Right lobe of liver (tissue), 6 donors: ENCODE measurements at regions not wholly inside any gene's neighbourhood (a gene's known extent, or its start where the extent isn't known, plus 50 kb on each side); places are given as distances from the start of the nearest gene placed in this dataset.
"Not testable (repeated sequence)": the region's sequence is repeated elsewhere in the genome, so short reads cannot be mapped to it uniquely, and the experiment has no call there.

Source experiments
- ATAC-seq, 4 donors: fragments of 200-7000 bp; cut with Tn5 transposase; one replicate each; pipeline ENCODE4 v1.9.1; 2020; ENCODE audit warnings: mild to moderate bottlenecking in 4 of 4, moderate library complexity in 4 of 4
- DNase-seq, 3 donors: peaks; one replicate each; pipeline ENCODE4 v3.0.0-alpha.2; 2020
- H3K27ac ChIP-seq, 3 donors: fragments of 200-600 bp; one replicate each; pipeline ENCODE4 v1.8.0; 2022
- H3K27me3 ChIP-seq, 2 donors: fragments of 200-600 bp; one replicate each; pipeline ENCODE4 v1.8.0; 2022
- H3K36me3 ChIP-seq, 4 donors: fragments of 200-600 bp; sonication (generic) in 1 of 4; one replicate each; pipeline versions ENCODE4 v1.5.1 to v1.8.0; 2017 to 2022; ENCODE audit warnings: control low read depth in 1 of 4
- H3K4me1 ChIP-seq, 4 donors: fragments of 200-600 bp; sonication (generic) in 1 of 4; one replicate each; pipeline versions ENCODE4 v1.5.1 to v1.8.0; 2017 to 2022; ENCODE audit warnings: control low read depth in 1 of 4
- H3K4me3 ChIP-seq, 3 donors: fragments of 200-600 bp; one replicate each; pipeline ENCODE4 v1.8.0; 2022
- H3K9me3 ChIP-seq, 4 donors: fragments of 200-600 bp; sonication (generic) in 1 of 4; one replicate each; pipeline versions ENCODE4 v1.5.1 to v1.8.0; 2017 to 2022; ENCODE audit warnings: control low read depth in 1 of 4
- POLR2A ChIP-seq: fragments of 450-650 bp; IDR thresholded peaks from one replicate; pipeline ENCODE4 v1.6.1; 2017; ENCODE audit warnings: antibody characterized with exemption, mild to moderate bottlenecking
- WGBS: methylation state at CpG from one replicate; pipeline ENCODE4 v1.1.6; 2018; ENCODE audit warnings: low coverage, low lambda C conversion rate; ENCODE audit not compliant: insufficient coverage; ENCODE audit errors: missing lambda C conversion rate; 5-methylcytosine and 5-hydroxymethylcytosine counted together
- intact Hi-C, 2 donors: fragments of 100-400 bp; cut with DNase I; formaldehyde crosslinking; loops; one replicate each; pipeline versions ENCODE4 v1.11.2 to v1.14.1; 2022
- TF ChIP-seq, protein P1 (sequence below), 4 donors: fragments of 200-600 bp in 3 of 4; fragments of 450-650 bp in 1 of 4; IDR thresholded peaks; one replicate each; pipeline versions ENCODE4 v1.5.1 to v1.8.0; 2016 to 2022; ENCODE audit warnings: antibody characterized with exemption in 4 of 4, mild to moderate bottlenecking in 2 of 4
- donor health status: DM: no; HTN: yes; CAD: no.
- donor health status: DM: no; HTN: no; CAD: no.
- donor health status: DM: no; HTN: no; CAD: no.
- donor health status: DM: no; HTN: yes; CAD: no.
- donor health status: DM: no; HTN: yes; CAD: no.

DNA sequence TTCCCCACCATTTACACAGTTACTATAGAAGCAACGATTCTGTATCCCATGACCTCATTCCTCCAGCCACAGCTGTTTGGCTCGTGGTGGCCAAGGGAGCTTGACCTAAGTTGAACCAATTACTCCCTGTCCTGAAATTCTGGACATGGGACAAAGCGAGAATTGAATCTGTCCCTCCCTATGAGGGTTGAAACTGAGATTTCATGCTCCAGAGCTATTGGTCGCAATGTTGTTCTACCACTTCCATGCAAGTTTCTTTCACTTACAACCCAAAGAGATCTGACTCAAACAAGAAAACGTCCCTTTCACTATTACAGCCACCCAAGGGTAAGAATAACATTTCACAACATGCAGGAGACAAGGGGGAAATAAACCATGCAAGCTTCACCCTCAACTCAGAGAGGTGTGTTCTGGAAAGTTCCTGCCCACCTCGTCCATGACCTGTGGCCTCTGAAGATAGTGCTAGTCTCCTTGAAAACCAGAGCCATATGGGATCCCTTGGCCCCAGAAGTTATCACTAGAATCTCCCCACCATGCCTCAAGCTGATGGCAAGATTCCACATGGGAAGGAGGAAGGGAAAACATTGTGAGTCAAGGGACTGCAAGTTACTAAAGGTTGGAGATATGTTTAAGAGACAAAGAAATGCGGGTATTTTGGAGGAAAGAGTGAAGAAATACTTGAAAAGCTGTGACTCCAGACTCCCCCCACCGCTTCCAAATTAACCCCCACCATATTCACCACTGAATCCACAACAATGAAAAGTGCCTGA, 74.5 kb upstream of the SRSF6 start:
- Histone ChIP-seq H3K27ac (no peak overlapping the region), H3K9me3 (no peaks in the 10 kb centered on the region), H3K4me3 (no peak overlapping the region), H3K4me1 (no peaks in the 10 kb centered on the region), H3K27me3 (no peaks in the 10 kb centered on the region), H3K36me3 (no peaks in the 10 kb centered on the region)
- DNase-seq (no peak), ATAC-seq (no peak)
- intact Hi-C loops: no loop called here
- TF ChIP-seq POLR2A: no peak
- TF ChIP-seq, protein P1, sequence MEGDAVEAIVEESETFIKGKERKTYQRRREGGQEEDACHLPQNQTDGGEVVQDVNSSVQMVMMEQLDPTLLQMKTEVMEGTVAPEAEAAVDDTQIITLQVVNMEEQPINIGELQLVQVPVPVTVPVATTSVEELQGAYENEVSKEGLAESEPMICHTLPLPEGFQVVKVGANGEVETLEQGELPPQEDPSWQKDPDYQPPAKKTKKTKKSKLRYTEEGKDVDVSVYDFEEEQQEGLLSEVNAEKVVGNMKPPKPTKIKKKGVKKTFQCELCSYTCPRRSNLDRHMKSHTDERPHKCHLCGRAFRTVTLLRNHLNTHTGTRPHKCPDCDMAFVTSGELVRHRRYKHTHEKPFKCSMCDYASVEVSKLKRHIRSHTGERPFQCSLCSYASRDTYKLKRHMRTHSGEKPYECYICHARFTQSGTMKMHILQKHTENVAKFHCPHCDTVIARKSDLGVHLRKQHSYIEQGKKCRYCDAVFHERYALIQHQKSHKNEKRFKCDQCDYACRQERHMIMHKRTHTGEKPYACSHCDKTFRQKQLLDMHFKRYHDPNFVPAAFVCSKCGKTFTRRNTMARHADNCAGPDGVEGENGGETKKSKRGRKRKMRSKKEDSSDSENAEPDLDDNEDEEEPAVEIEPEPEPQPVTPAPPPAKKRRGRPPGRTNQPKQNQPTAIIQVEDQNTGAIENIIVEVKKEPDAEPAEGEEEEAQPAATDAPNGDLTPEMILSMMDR (IDR thresholded peaks at IDR 0.05): no peak
- 17% methylated on average over 5 of the region's 8 CpGs for WGBS

GRCh38 chr20:43382135-43382534, 75.6 kb upstream of the SRSF6 start:
- H3K4me3 ChIP-seq, DNase-seq, H3K27me3 ChIP-seq, H3K36me3 ChIP-seq, H3K9me3 ChIP-seq, H3K27ac ChIP-seq, H3K4me1 ChIP-seq, intact Hi-C loops, ATAC-seq: not testable (repeated sequence)
- 60% methylated on average over 1 of the region's 6 CpGs for WGBS

DNA sequence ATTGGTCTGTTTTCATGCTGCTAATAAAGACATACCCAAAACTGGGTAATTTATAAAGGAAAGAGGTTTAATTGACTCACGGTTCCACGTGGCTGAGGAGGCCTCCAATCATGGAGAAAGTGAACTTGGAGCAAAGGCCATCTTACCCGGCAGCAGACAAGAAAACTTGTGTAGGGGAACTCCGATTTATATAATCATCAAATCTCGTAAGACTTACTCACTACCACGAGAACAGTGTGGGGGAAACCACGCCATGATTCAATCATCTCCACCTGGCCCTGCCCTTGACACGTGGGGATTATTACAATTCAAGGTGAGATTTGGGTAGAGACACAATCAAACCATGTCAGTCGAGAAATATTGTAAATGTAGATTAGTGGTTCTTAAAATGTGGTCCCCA, 76.2 kb upstream of the SRSF6 start:
- ATAC-seq, DNase-seq, intact Hi-C loops, H3K9me3 ChIP-seq, H3K27ac ChIP-seq, H3K36me3 ChIP-seq, H3K4me3 ChIP-seq, H3K27me3 ChIP-seq, H3K4me1 ChIP-seq: not testable (repeated sequence)
- WGBS: 48% methylated on average over 9 of the region's 9 CpGs

GRCh38 chr20:43379239-43379917, 78.3 kb upstream of the SRSF6 start:
- intact Hi-C loops: no loop called here
- H3K27ac ChIP-seq: no peak overlapping the region
- no peaks in the 10 kb centered on the region for H3K9me3 ChIP-seq
- no peak for TF ChIP-seq POLR2A
- TF ChIP-seq, protein P1 (IDR thresholded peaks at IDR 0.05): no peak
- no peaks in the 10 kb centered on the region for H3K36me3 ChIP-seq
- WGBS: 53% methylated on average over 3 of the region's 4 CpGs
- H3K27me3 ChIP-seq: no peaks in the 10 kb centered on the region
- no peak overlapping the region for H3K4me3 ChIP-seq
- DNase-seq (no peak), ATAC-seq (no peak)
- H3K4me1 ChIP-seq: no peaks in the 10 kb centered on the region

GRCh38 chr20:43376831-43377230, 80.9 kb upstream of the SRSF6 start:
- Histone ChIP-seq H3K9me3 (no peaks in the 10 kb centered on the region), H3K36me3 (no peaks in the 10 kb centered on the region), H3K27ac (no peak overlapping the region), H3K27me3 (peaks cover 0 to 6% of the 10 kb centered on the region in 2 donors), H3K4me3 (no peak overlapping the region), H3K4me1 (no peaks in the 10 kb centered on the region)
- no peak for ATAC-seq
- intact Hi-C loops: no loop called here
- no peak for TF ChIP-seq POLR2A
- TF ChIP-seq, protein P1 (IDR thresholded peaks at IDR 0.05): no peak
- WGBS: 63% methylated on average over 2 of the region's 2 CpGs
- DNase-seq: no peak
